ENCODE measurements at regions not wholly inside any gene's neighbourhood (a gene's known extent, or its start where the extent isn't known, plus 50 kb on each side); places are given as distances from the start of the nearest gene placed in this dataset.

- ATAC-seq, result no peak
- no peak for TF ChIP-seq POLR2A (IDR thresholded peaks at IDR 0.05)
- no peak for TF ChIP-seq CTCF (IDR thresholded peaks at IDR 0.05 in 4 of 5, conservative IDR thresholded peaks at IDR 0.05 in 1 of 5)
- Histone ChIP-seq H3K9me3 (no peaks in the 10 kb centered on the region), H3K4me1 (peaks cover 13 to 20% of the 10 kb centered on the region in 2 donors), H3K4me3 (no peak overlapping the region), H3K27me3 (no peaks in the 10 kb centered on the region), H3K27ac (no peak overlapping the region), H3K36me3 (no peaks in the 10 kb centered on the region)
- in situ Hi-C loops (cut with MboI; ENCODE audit: low sequenced_read_pairs in 4 of 4), result no loop called here
- intact Hi-C loops (cut with DNase I; ENCODE audit: low total_unique reads), result no loop called here
- DNase-seq, result no peak
Observed at GRCh38 chr16:85364323-85365040, 248.6 kb upstream of the GSE1 start.

- Histone ChIP-seq H3K9me3 (no peaks in the 10 kb centered on the region), H3K27me3 (no peaks in the 10 kb centered on the region), H3K27ac (no peak overlapping the region), H3K4me1 (peaks cover 7 to 14% of the 10 kb centered on the region in 2 donors), H3K36me3 (no peaks in the 10 kb centered on the region), H3K4me3 (no peak overlapping the region)
- DNase-seq (no peak), ATAC-seq (no peak)
- no peak for TF ChIP-seq CTCF (IDR thresholded peaks at IDR 0.05 in 4 of 5, conservative IDR thresholded peaks at IDR 0.05 in 1 of 5)
- TF ChIP-seq POLR2A (IDR thresholded peaks at IDR 0.05), result no peak
- intact Hi-C loops (cut with DNase I; ENCODE audit: low total_unique reads), result no loop called here
- in situ Hi-C loops (cut with MboI; ENCODE audit: low sequenced_read_pairs in 4 of 4), result no loop called here
Observed at GRCh38 chr16:85365120-85365519, 248.0 kb upstream of the GSE1 start.

DNA sequence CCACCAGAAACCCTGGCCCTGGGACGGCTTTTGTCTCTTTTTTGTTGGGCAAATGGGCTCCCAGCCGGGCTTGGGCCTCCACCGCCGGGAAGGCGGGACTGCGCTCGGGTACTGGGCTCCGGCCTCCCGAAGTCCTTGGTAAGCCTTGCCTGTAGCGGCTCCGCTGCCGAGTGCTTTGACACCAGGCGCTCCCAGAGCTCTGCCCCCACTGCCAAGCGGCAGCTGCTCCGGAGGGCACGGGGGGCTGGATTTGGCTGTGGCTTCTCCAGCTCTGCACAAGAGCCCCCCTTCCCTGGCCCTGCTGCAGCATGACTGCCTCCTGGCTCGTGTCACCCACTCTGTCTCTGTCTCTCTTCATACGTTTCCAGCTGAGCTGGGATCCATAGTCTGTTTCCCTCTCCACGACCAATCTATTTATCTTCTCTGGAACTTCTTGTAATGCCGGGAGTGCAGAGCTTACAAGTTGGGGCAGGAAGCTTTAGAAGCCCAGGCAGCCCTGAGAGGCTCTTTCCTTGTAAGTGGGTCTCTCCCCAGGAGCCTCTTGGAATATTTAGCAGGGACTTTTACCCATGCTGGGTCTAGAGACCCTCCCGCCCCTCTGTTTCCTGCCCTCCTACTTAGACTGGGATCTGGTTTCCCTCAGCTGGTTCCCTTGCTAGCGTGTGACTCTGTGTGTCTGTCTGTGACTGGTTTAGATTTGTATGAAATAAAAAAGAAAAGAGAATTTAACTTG, 246.9 kb upstream of the GSE1 start:
- DNase-seq (no peak), ATAC-seq (no peak)
- no peaks in the 10 kb centered on the region for H3K27me3 ChIP-seq
- H3K9me3 ChIP-seq, result no peaks in the 10 kb centered on the region
- no peak overlapping the region for H3K27ac ChIP-seq
- H3K4me3 ChIP-seq, result no peak overlapping the region
- peaks cover 5 to 13% of the 10 kb centered on the region in 2 donors for H3K4me1 ChIP-seq
- TF ChIP-seq CTCF (IDR thresholded peaks at IDR 0.05 in 4 of 5, conservative IDR thresholded peaks at IDR 0.05 in 1 of 5) (no peak), POLR2A (IDR thresholded peaks at IDR 0.05) (no peak)
- H3K36me3 ChIP-seq, result no peaks in the 10 kb centered on the region
- intact Hi-C loops (cut with DNase I; ENCODE audit: low total_unique reads), result no loop called here
- in situ Hi-C loops (cut with MboI; ENCODE audit: low sequenced_read_pairs in 4 of 4), result no loop called here

- Histone ChIP-seq H3K27me3 (no peaks in the 10 kb centered on the region), H3K4me1 (peaks cover 6 to 9% of the 10 kb centered on the region in 2 donors), H3K9me3 (no peaks in the 10 kb centered on the region), H3K36me3 (no peaks in the 10 kb centered on the region), H3K27ac (no peak overlapping the region), H3K4me3 (no peak overlapping the region)
- TF ChIP-seq CTCF (IDR thresholded peaks at IDR 0.05 in 4 of 5, conservative IDR thresholded peaks at IDR 0.05 in 1 of 5) (no peak), POLR2A (IDR thresholded peaks at IDR 0.05) (no peak)
- DNase-seq (no peak), ATAC-seq (no peak)
- in situ Hi-C loops (cut with MboI; ENCODE audit: low sequenced_read_pairs in 4 of 4) (no loop called here), intact Hi-C loops (cut with DNase I; ENCODE audit: low total_unique reads) (no loop called here)
Observed at GRCh38 chr16:85367485-85367884, 245.6 kb upstream of the GSE1 start.
